RWPE2 (cell line): ENCODE measurements at regions not wholly inside any gene's neighbourhood (a gene's known extent, or its start where the extent isn't known, plus 50 kb on each side); places are given as distances from the start of the nearest gene placed in this dataset.
A peak's percentile ranks its signal among the peaks of the same experiment; 100 is the strongest.

ENCODE experiments used
- ATAC-seq: fragments of 200-7000 bp; cut with Tn5 transposase; 3 replicates; pipeline ENCODE4 v1.9.1; 2021; ENCODE audit warnings: low read depth
- DNase-seq: peaks from one replicate; pipeline ENCODE4 v3.0.0-alpha.2; 2020; ENCODE audit warnings: low spot score
- H3K27ac ChIP-seq: fragments of 450-650 bp; 2 replicates; pipeline ENCODE4 v1.5.1; 2017; ENCODE audit warnings: mild to moderate bottlenecking; ENCODE audit not compliant: poor library complexity, severe bottlenecking
- H3K27me3 ChIP-seq: fragments of 250-450 bp; sonication (Bioruptor Pico); 2 replicates; pipeline ENCODE4 v1.5.1; 2021; ENCODE audit warnings: mild to moderate bottlenecking, moderate library complexity; ENCODE audit not compliant: insufficient read depth, poor library complexity, severe bottlenecking
- H3K36me3 ChIP-seq: fragments of 250-450 bp; sonication (Bioruptor Pico); 2 replicates; pipeline ENCODE4 v1.5.1; 2020; ENCODE audit warnings: low read depth, mild to moderate bottlenecking, moderate library complexity
- H3K4me1 ChIP-seq: fragments of 250-450 bp; sonication (Bioruptor Pico); 2 replicates; pipeline ENCODE4 v1.5.1; 2021; ENCODE audit warnings: mild to moderate bottlenecking, moderate library complexity; ENCODE audit not compliant: insufficient read depth, poor library complexity, severe bottlenecking
- H3K4me3 ChIP-seq: fragments of 250-450 bp; sonication (Bioruptor Pico); 2 replicates; pipeline ENCODE4 v1.5.1; 2021; ENCODE audit warnings: mild to moderate bottlenecking, moderate library complexity; ENCODE audit not compliant: severe bottlenecking
- H3K9me3 ChIP-seq: fragments of 250-450 bp; sonication (Bioruptor Pico); 2 replicates; pipeline ENCODE4 v1.5.1; 2021; ENCODE audit warnings: mild to moderate bottlenecking, moderate library complexity; ENCODE audit not compliant: severe bottlenecking
- CTCF ChIP-seq: fragments of 450-650 bp; IDR thresholded peaks from one replicate; pipeline ENCODE4 v1.5.1; 2017; ENCODE audit warnings: mild to moderate bottlenecking, moderate library complexity; ENCODE audit not compliant: poor library complexity, severe bottlenecking

DNA sequence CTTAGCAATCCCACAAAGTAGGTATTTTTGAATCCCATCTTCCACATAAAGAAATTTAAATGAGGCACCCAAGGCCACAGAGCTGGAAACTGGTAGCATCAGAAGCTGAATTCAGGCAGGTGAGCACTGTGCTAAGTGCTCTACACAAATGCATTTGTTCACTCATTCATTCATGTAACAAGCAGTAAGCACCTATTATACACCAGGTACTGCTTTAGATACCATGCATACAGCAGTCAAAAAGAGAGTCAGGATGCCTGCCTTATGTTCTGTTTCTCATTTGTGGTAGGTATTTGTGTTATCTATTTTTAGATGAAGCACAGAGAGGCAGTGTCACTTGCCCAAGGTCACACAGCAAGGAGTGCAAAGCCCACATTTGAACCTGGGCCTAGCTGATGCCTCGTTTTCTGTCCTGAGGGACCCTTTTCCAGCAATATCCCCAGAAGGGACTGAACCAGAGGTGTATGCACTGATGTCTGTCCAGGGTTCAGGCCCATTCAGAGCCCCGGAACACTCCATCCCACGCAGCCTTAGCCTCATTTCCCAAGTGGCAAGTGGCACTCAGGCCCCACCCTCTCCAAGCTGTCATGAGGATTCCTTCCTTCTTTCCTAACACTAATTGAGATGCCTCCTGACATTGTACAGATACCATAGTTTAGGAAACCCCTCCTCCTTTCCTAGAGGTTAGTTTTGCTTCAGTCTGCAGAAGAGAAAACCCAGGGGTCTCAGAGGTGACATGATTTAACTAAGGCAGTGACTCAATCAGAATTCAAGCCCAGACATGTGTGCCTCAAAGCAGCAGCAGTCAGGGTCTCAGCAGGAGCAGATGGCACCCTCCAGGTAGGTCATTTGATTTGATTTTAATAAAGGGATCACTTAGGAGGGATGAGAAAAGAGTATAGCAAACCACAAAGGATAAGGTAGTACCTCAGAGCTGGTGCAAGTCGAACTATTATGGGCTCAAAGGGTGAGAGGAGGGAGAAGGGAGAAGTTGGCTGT is 61.2 kb upstream of the SIRPA start:
- no peaks in the 10 kb centered on the region for H3K9me3 ChIP-seq
- H3K36me3 ChIP-seq = no peaks in the 10 kb centered on the region
- no peaks in the 10 kb centered on the region for H3K27me3 ChIP-seq
- H3K4me3 ChIP-seq = no peak overlapping the region
- DNase-seq (no peak), ATAC-seq (no peak)
- no peak overlapping the region for H3K27ac ChIP-seq
- peaks cover 17% of the 10 kb centered on the region for H3K4me1 ChIP-seq
- TF ChIP-seq CTCF = no peak

- ATAC-seq (no peak), DNase-seq (no peak)
- Histone ChIP-seq H3K4me3 (no peak overlapping the region), H3K27me3 (no peaks in the 10 kb centered on the region), H3K9me3 (no peaks in the 10 kb centered on the region), H3K27ac (no peak overlapping the region), H3K4me1 (peaks cover 24% of the 10 kb centered on the region), H3K36me3 (no peaks in the 10 kb centered on the region)
- TF ChIP-seq CTCF = no peak
Observed at GRCh38 chr20:1833216-1833615, 62.0 kb upstream of the SIRPA start.

- H3K4me3 ChIP-seq = no peak overlapping the region
- no peaks in the 10 kb centered on the region for H3K9me3 ChIP-seq
- H3K27me3 ChIP-seq = no peaks in the 10 kb centered on the region
- DNase-seq (no peak), ATAC-seq (no peak)
- no peak for TF ChIP-seq CTCF
- no peaks in the 10 kb centered on the region for H3K36me3 ChIP-seq
- no peak overlapping the region for H3K27ac ChIP-seq
- H3K4me1 ChIP-seq = peaks cover 28% of the 10 kb centered on the region
Observed at GRCh38 chr20:1832634-1833033, 62.6 kb upstream of the SIRPA start.

- DNase-seq = no peak
- no peak for ATAC-seq
- no peaks in the 10 kb centered on the region for H3K36me3 ChIP-seq
- peaks cover 28% of the 10 kb centered on the region for H3K4me1 ChIP-seq
- H3K9me3 ChIP-seq = no peaks in the 10 kb centered on the region
- no peak for TF ChIP-seq CTCF
- H3K27me3 ChIP-seq = no peaks in the 10 kb centered on the region
- no peak overlapping the region for H3K27ac ChIP-seq
- no peak overlapping the region for H3K4me3 ChIP-seq
Observed at GRCh38 chr20:1831606-1832005, 63.6 kb upstream of the SIRPA start.

DNA sequence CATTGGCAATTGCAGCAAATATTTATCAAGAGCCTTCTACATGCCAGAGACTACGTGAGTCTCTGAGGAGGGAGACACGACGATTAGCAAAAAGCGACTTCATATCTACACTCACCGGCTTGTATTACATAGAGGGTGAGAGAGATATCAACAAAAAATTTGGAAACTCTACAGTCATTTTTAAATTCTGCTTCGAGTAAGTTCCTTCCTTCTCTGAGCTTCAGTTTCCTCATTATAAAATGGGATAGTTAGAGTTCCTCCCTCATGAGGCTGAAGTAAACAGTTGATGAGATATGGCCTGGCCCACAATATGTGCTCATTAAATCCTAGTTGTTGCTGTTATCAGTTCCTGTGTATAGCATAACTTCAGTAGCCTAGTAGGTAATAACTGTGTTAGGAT is 64.1 kb upstream of the SIRPA start:
- DNase-seq (no peak), ATAC-seq (no peak)
- no peak for TF ChIP-seq CTCF
- Histone ChIP-seq H3K27ac (peak overlapping the region; percentile 76), H3K27me3 (no peaks in the 10 kb centered on the region), H3K4me1 (peaks cover 28% of the 10 kb centered on the region), H3K4me3 (no peak overlapping the region), H3K9me3 (no peaks in the 10 kb centered on the region), H3K36me3 (no peaks in the 10 kb centered on the region)
